ENCODE measurements at regions not wholly inside any gene's neighbourhood (a gene's known extent, or its start where the extent isn't known, plus 50 kb on each side); places are given as distances from the start of the nearest gene placed in this dataset.
"Not testable (repeated sequence)": the region's sequence is repeated elsewhere in the genome, so short reads cannot be mapped to it uniquely, and the experiment has no call there.

DNA sequence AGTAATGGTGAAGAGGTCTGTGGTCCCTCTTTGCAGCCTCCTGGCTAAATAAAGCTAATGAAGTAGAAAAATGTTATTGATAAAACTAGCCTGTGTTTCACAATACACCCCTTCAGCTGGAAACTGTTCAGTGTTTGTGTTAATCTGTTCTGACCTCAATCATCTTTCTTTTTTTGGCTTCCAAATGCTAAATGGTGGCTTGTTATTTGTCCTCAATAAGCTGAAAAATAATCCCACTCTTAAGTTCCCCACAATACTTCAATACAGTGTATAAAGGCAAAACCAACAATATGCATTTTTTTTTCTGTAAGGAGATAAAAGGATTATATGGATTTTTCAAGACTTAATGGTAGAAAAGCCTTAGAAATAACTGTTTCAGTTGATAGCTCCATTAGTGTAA is 560.5 kb downstream of the TUSC1 start:
- no peak for TF ChIP-seq POLR2A (IDR thresholded peaks at IDR 0.05)
- in situ Hi-C loops (cut with MboI; ENCODE audit: low sequenced_read_pairs in 4 of 4) = no loop called here

DNA sequence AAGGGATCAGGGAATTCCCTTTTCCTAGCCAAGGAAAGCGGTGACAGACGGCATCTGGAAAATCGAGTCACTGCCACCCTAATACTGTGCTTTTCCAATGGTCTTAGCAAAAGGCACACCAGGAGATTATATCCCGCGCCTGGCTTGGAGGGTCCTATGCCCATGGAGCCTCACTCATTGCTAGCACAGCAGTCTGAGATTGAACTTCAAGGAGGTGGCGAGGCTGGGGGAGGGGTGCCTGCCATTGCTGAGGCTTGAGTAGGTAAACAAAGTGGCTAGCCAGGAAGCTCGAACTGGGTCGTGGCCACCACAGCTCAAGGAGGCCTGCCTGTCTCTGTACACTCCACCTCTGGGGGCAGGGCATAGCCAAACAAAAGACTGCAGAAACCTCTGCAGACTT is 556.5 kb upstream of the IZUMO3 start:
- H3K9me3 ChIP-seq; intact Hi-C loops (cut with DNase I; ENCODE audit: low total_unique reads); ATAC-seq; in situ Hi-C loops (cut with MboI; ENCODE audit: low sequenced_read_pairs in 4 of 4); DNase-seq; H3K4me1 ChIP-seq; H3K36me3 ChIP-seq; H3K27me3 ChIP-seq; H3K27ac ChIP-seq; H3K4me3 ChIP-seq: not testable (repeated sequence)

More for the DNA sequence above, 560.5 kb downstream of the TUSC1 start:
- no peak overlapping the region for H3K27ac ChIP-seq
- no peaks in the 10 kb centered on the region for H3K9me3 ChIP-seq
- H3K4me3 ChIP-seq = no peak overlapping the region
- no peaks in the 10 kb centered on the region for H3K27me3 ChIP-seq
- H3K36me3 ChIP-seq = no peaks in the 10 kb centered on the region
- ATAC-seq = no peak
- intact Hi-C loops (cut with DNase I; ENCODE audit: low total_unique reads) = no loop called here
- H3K4me1 ChIP-seq = no peaks in the 10 kb centered on the region
- DNase-seq = no peak

DNA sequence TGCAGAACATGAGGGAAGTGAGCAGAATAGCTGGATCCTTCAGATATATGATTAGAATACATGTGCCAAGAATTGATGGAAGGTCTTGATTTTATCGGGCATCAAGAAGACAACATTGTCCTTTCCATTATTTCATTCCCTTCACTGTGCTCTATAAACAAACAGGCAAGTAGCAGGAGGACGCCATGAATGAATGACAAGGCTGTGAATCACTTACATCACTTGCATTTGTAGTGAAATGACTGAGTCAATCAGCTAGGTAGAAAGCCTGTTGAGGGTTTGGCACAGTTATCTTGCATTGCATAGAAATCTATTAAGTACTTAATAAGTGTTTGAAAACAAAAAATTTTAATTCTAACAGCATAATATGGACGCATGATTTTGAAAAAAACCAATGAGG is 548.8 kb upstream of the IZUMO3 start:
- ATAC-seq (no peak), DNase-seq (no peak)
- no peaks in the 10 kb centered on the region for H3K36me3 ChIP-seq
- H3K4me1 ChIP-seq = no peaks in the 10 kb centered on the region
- no peaks in the 10 kb centered on the region for H3K9me3 ChIP-seq
- no peak for TF ChIP-seq CTCF (IDR thresholded peaks at IDR 0.05 in 4 of 5, conservative IDR thresholded peaks at IDR 0.05 in 1 of 5)
- no peak for TF ChIP-seq POLR2A (IDR thresholded peaks at IDR 0.05)
- in situ Hi-C loops (cut with MboI; ENCODE audit: low sequenced_read_pairs in 4 of 4) = no loop called here
- no peak overlapping the region for H3K27ac ChIP-seq
- H3K27me3 ChIP-seq = no peaks in the 10 kb centered on the region
- intact Hi-C loops (cut with DNase I; ENCODE audit: low total_unique reads) = no loop called here
- H3K4me3 ChIP-seq = no peak overlapping the region

DNA sequence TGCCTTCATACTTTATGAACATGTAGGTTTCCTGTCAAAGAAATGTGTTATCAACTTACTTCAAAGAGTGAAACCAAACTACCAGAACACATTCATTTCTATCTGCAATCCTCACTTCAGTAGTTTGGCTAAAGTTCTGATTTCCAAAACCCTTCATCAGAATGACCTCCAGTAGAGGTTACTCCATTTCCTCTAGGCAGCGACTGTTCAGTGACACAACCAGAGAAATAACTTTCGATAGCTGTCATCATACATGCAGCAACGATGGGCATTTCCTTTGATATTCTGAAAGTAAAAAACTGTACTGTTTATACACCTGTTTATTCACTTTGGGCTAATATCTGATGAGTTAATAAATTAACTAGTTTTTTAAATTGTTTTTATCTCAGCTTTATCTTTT is 532.5 kb upstream of the IZUMO3 start:
- H3K4me1 ChIP-seq = no peaks in the 10 kb centered on the region
- H3K36me3 ChIP-seq = no peaks in the 10 kb centered on the region
- TF ChIP-seq POLR2A (IDR thresholded peaks at IDR 0.05) = no peak
- no peak for TF ChIP-seq CTCF (IDR thresholded peaks at IDR 0.05 in 4 of 5, conservative IDR thresholded peaks at IDR 0.05 in 1 of 5)
- ATAC-seq (no peak), DNase-seq (no peak)
- intact Hi-C loops (cut with DNase I; ENCODE audit: low total_unique reads) (no loop called here), in situ Hi-C loops (cut with MboI; ENCODE audit: low sequenced_read_pairs in 4 of 4) (no loop called here)
- no peak overlapping the region for H3K4me3 ChIP-seq
- H3K9me3 ChIP-seq = no peaks in the 10 kb centered on the region
- no peak overlapping the region for H3K27ac ChIP-seq
- no peaks in the 10 kb centered on the region for H3K27me3 ChIP-seq

DNA sequence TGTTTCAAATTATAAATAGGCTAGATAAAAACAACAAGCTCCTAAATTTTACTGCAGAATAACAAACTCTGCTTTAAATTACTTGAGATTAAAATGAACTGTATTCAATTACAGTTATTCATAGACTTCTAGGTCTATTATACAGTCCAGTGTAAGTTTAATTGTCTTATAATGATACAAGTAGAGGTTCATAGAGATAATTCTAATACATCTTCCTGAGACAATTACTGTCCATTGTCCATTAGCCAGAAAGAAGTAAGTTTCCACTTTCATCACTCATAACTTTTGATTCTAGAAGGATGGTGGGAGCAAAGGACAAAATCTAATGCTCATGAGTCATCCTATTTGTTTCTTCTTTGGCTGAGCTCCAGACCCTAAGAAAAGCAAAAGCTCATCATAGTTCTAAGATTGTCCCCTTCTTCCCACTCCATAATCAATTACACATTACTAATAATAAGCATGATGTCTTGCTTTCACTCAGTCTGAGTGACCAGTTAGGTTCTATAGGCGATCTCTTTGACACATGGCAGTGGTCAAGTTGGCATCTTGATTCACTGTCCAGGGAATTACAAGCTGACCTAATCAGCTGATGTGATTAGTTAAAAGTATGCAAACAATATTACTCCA is 502.5 kb upstream of the IZUMO3 start:
- no peak for DNase-seq
- H3K27ac ChIP-seq = no peak overlapping the region
- in situ Hi-C loops (cut with MboI; ENCODE audit: low sequenced_read_pairs in 4 of 4) (no loop called here), intact Hi-C loops (cut with DNase I; ENCODE audit: low total_unique reads) (no loop called here)
- H3K36me3 ChIP-seq = no peaks in the 10 kb centered on the region
- TF ChIP-seq CTCF (IDR thresholded peaks at IDR 0.05 in 4 of 5, conservative IDR thresholded peaks at IDR 0.05 in 1 of 5) = no peak
- TF ChIP-seq POLR2A (IDR thresholded peaks at IDR 0.05) = no peak
- ATAC-seq = no peak
- no peak overlapping the region for H3K4me3 ChIP-seq
- no peaks in the 10 kb centered on the region for H3K27me3 ChIP-seq
- H3K4me1 ChIP-seq = no peaks in the 10 kb centered on the region
- no peaks in the 10 kb centered on the region for H3K9me3 ChIP-seq

DNA sequence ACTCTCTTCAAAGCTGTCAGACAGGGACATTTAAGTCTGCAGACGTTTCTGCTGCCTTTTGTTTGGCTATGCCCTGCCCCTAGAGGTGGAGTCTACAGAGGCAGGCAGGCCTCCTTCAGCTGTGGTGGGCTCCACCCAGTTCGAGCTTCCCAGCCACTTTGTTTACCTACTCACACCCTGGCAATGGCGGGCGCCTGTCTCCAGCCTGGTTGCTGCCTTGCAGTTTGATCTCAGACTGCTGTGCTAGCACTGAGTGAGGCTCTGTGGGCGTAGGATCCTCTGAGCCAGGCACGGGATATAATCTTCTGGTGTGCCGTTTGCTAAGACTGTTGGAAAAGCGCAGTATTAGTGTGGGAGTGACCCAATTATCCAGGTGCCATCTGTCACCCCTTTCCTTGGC is 499.8 kb upstream of the IZUMO3 start:
- intact Hi-C loops (cut with DNase I; ENCODE audit: low total_unique reads); H3K4me1 ChIP-seq; H3K27ac ChIP-seq; H3K9me3 ChIP-seq; DNase-seq; H3K4me3 ChIP-seq; H3K27me3 ChIP-seq; ATAC-seq; H3K36me3 ChIP-seq; in situ Hi-C loops (cut with MboI; ENCODE audit: low sequenced_read_pairs in 4 of 4): not testable (repeated sequence)

Data from gastrocnemius medialis (tissue), 4 donors.